OCI-LY1 (cell line): ENCODE measurements at regions not wholly inside any gene's neighbourhood (a gene's known extent, or its start where the extent isn't known, plus 50 kb on each side); places are given as distances from the start of the nearest gene placed in this dataset.

Experiments
- EZH2 ChIP-seq: fragments of 200-600 bp; sonication (generic), shearing (Covaris generic); IDR thresholded peaks from 2 replicates; pipeline ENCODE4 v1.8.0; 2017; ENCODE audit warnings: borderline replicate concordance, mixed run types, mild to moderate bottlenecking, antibody characterized with exemption, low read length, moderate library complexity, mixed read lengths
- TF ChIP-seq, protein P1 (sequence below): fragments of 200-600 bp; sonication (generic), shearing (Covaris generic); IDR thresholded peaks from 2 replicates; pipeline ENCODE4 v1.5.1; 2017; ENCODE audit warnings: mild to moderate bottlenecking, antibody characterized with exemption, low read length, moderate library complexity, mixed read lengths

DNA sequence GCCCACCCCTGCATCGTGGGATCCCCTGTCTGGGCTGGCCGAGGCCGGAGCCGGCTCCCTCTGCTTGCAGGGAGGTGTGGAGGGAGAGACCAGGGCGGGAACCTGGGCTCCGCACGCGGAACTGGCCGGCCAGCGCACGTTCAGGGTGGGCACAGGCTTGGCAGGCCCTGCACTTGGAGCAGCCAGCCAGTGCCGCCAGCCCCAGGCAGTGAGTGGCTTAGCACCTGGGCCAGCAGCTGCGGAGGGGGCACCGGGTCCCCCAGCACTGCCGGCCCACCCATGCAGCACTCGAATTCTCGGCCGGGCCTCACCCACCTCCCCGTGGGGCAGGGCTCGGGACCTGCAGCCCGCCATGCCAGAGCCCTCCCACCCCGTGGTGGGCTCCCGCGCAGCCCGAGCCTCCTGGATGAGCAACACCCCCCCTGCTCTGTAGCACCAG lies 422.6 kb downstream of the AMY1C start:
- TF ChIP-seq, protein P1, sequence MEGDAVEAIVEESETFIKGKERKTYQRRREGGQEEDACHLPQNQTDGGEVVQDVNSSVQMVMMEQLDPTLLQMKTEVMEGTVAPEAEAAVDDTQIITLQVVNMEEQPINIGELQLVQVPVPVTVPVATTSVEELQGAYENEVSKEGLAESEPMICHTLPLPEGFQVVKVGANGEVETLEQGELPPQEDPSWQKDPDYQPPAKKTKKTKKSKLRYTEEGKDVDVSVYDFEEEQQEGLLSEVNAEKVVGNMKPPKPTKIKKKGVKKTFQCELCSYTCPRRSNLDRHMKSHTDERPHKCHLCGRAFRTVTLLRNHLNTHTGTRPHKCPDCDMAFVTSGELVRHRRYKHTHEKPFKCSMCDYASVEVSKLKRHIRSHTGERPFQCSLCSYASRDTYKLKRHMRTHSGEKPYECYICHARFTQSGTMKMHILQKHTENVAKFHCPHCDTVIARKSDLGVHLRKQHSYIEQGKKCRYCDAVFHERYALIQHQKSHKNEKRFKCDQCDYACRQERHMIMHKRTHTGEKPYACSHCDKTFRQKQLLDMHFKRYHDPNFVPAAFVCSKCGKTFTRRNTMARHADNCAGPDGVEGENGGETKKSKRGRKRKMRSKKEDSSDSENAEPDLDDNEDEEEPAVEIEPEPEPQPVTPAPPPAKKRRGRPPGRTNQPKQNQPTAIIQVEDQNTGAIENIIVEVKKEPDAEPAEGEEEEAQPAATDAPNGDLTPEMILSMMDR = no peak
- no peak for TF ChIP-seq EZH2
